GM23338 (cell line): ENCODE measurements at regions not wholly inside any gene's neighbourhood (a gene's known extent, or its start where the extent isn't known, plus 50 kb on each side); places are given as distances from the start of the nearest gene placed in this dataset.

Source experiments
- ATAC-seq: fragments of 200-7000 bp; cut with Tn5 transposase; 3 replicates; pipeline ENCODE4 v1.9.1; 2020
- DNase-seq: peaks from one replicate; pipeline ENCODE4 v3.0.0-alpha.2; 2015; ENCODE audit warnings: low spot score
- H2AFZ ChIP-seq: fragments of 200-600 bp; sonication (generic); 2 replicates; pipeline ENCODE4 v1.8.0; 2016; ENCODE audit warnings: antibody characterized with exemption, mild to moderate bottlenecking, moderate library complexity
- H3F3A ChIP-seq: fragments of 200-600 bp; sonication (generic); replicated peaks from 2 replicates; pipeline ENCODE4 v1.8.0; 2017; ENCODE audit warnings: antibody characterized with exemption, mixed run types, low read depth
- H3K27ac ChIP-seq: fragments of 200-600 bp; sonication (generic); 2 replicates; pipeline ENCODE4 v1.6.1; 2016; ENCODE audit warnings: low read depth
- H3K27me3 ChIP-seq: fragments of 200-600 bp; sonication (generic); 2 replicates; pipeline ENCODE4 v1.8.0; 2016; ENCODE audit warnings: mild to moderate bottlenecking, mixed run types, moderate library complexity; ENCODE audit not compliant: insufficient read depth
- H3K36me3 ChIP-seq: fragments of 200-600 bp; sonication (generic); 2 replicates; pipeline ENCODE4 v1.8.0; 2016; ENCODE audit warnings: mild to moderate bottlenecking; ENCODE audit not compliant: insufficient read depth
- H3K4me1 ChIP-seq: fragments of 200-600 bp; sonication (generic); 2 replicates; pipeline ENCODE4 v1.8.0; 2016; ENCODE audit warnings: mild to moderate bottlenecking, moderate library complexity; ENCODE audit not compliant: insufficient read depth
- H3K4me2 ChIP-seq: fragments of 200-600 bp; sonication (generic); 2 replicates; pipeline ENCODE4 v1.7.1; 2017; ENCODE audit warnings: mixed run types
- H3K4me3 ChIP-seq: fragments of 200-600 bp; sonication (generic); 2 replicates; pipeline ENCODE4 v1.6.1; 2016; ENCODE audit warnings: mixed run types
- H3K79me2 ChIP-seq: fragments of 200-600 bp; sonication (generic); replicated peaks from 2 replicates; pipeline ENCODE4 v1.8.0; 2017; ENCODE audit warnings: mild to moderate bottlenecking; ENCODE audit not compliant: insufficient read depth
- H3K9me2 ChIP-seq: fragments of 200-600 bp; sonication (generic); 2 replicates; pipeline ENCODE4 v1.8.0; 2017; ENCODE audit not compliant: insufficient read depth
- H4K20me1 ChIP-seq: fragments of 200-600 bp; sonication (generic); replicated peaks from 2 replicates; pipeline ENCODE4 v1.8.0; 2017; ENCODE audit warnings: mild to moderate bottlenecking; ENCODE audit not compliant: insufficient read depth
- H3K27ac Mint-ChIP-seq: 2 replicates; pipeline ENCODE4 v1.8.0; 2020; ENCODE audit warnings: inconsistent platforms, mild to moderate bottlenecking, moderate library complexity, mixed read lengths
- H3K27me3 Mint-ChIP-seq: 3 replicates; pipeline ENCODE4 v1.8.0; 2022; ENCODE audit warnings: low read depth, mild to moderate bottlenecking, moderate library complexity, mixed read lengths, inconsistent platforms; ENCODE audit not compliant: insufficient read depth, poor library complexity
- H3K36me3 Mint-ChIP-seq: 3 replicates; pipeline ENCODE4 v1.8.0; 2021; ENCODE audit warnings: low read depth, mild to moderate bottlenecking, inconsistent platforms, moderate library complexity, mixed read lengths
- H3K4me1 Mint-ChIP-seq: 3 replicates; pipeline ENCODE4 v1.8.0; 2020; ENCODE audit warnings: mild to moderate bottlenecking, inconsistent platforms, mixed read lengths
- H3K4me3 Mint-ChIP-seq: 3 replicates; pipeline ENCODE4 v1.8.0; 2021; ENCODE audit warnings: moderate library complexity, mild to moderate bottlenecking, inconsistent platforms, mixed read lengths
- H3K9me3 Mint-ChIP-seq: 3 replicates; pipeline ENCODE4 v1.8.0; 2020; ENCODE audit warnings: moderate library complexity, mild to moderate bottlenecking, inconsistent platforms, mixed read lengths
- NANOG ChIP-seq: IDR thresholded peaks from 2 replicates; pipeline ENCODE4 v1.6.1; 2016; ENCODE audit warnings: antibody characterized with exemption, borderline replicate concordance
- POLR2AphosphoS5 ChIP-seq: IDR thresholded peaks from 2 replicates; pipeline ENCODE4 v1.6.1; 2016; ENCODE audit warnings: antibody characterized with exemption, low read depth
- REST ChIP-seq: IDR thresholded peaks from one replicate; pipeline ENCODE4 v1.6.1; 2018; ENCODE audit warnings: antibody characterized with exemption; ENCODE audit not compliant: unreplicated experiment
- STAT1 ChIP-seq: IDR thresholded peaks from one replicate; pipeline ENCODE4 v1.6.1; 2016; ENCODE audit warnings: antibody characterized with exemption; ENCODE audit not compliant: unreplicated experiment
- ZNF462 ChIP-seq: fragments of 250-450 bp; sonication (Bioruptor Pico); IDR thresholded peaks from 2 replicates; pipeline ENCODE4 v1.5.0; 2020; ENCODE audit warnings: mild to moderate bottlenecking, moderate library complexity

GRCh38 chr11:38307455-38307854, 1709.4 kb upstream of the RAG2 start (continued):
- no peak for TF ChIP-seq ZNF462 (CRISPR knock-in tag)
- no peak for TF ChIP-seq REST
- TF ChIP-seq NANOG: no peak
- no peak for TF ChIP-seq POLR2AphosphoS5
- TF ChIP-seq STAT1: no peak

- DNase-seq: no peak
- ATAC-seq: no peak
- no peak for TF ChIP-seq ZNF462 (CRISPR knock-in tag)
These were observed 1707.6 kb upstream of the RAG2 start for GRCh38 chr11:38305682-38306081.

More at GRCh38 chr11:38305682-38306081, 1707.6 kb upstream of the RAG2 start:
- no peak overlapping the region for H3K27ac Mint-ChIP-seq
- peaks cover 3% of the 10 kb centered on the region for H3K27me3 Mint-ChIP-seq
- Histone ChIP-seq H3K4me3 (no peak overlapping the region), H3K9me2 (no peaks in the 10 kb centered on the region), H2AFZ (no peak overlapping the region), H3K27me3 (no peaks in the 10 kb centered on the region), H4K20me1 (no peaks in the 10 kb centered on the region), H3K27ac (no peak overlapping the region), H3K36me3 (no peaks in the 10 kb centered on the region), H3K4me2 (no peak overlapping the region), H3K4me1 (no peaks in the 10 kb centered on the region), H3K79me2 (no peaks in the 10 kb centered on the region), H3F3A (no peaks in the 10 kb centered on the region)
- H3K4me3 Mint-ChIP-seq: no peak overlapping the region
- H3K36me3 Mint-ChIP-seq: no peaks in the 10 kb centered on the region
- H3K4me1 Mint-ChIP-seq: no peaks in the 10 kb centered on the region; the same call in 2 of the 3 replicates
- H3K9me3 Mint-ChIP-seq: no peaks in the 10 kb centered on the region
